Activated naive CD8-positive, alpha-beta T cell treated with anti-CD3 and anti-CD28 coated beads, Interleukin-2, amount 50 U/mL, for 24 hours (primary cell): ENCODE measurements at regions not wholly inside any gene's neighbourhood (a gene's known extent, or its start where the extent isn't known, plus 50 kb on each side); places are given as distances from the start of the nearest gene placed in this dataset.
"Not testable (repeated sequence)": the region's sequence is repeated elsewhere in the genome, so short reads cannot be mapped to it uniquely, and the experiment has no call there.

Experiments used
- ATAC-seq: fragments of 150-1000 bp; cut with Tn5 transposase; one replicate; pipeline ENCODE4 v1.10.0; 2021
- DNase-seq: peaks from one replicate; pipeline ENCODE4 v3.0.0; 2021
- H3K27ac Mint-ChIP-seq: one replicate; pipeline ENCODE4 v1.8.0; 2021; ENCODE audit warnings: mild to moderate bottlenecking, mixed read lengths
- H3K27me3 Mint-ChIP-seq: one replicate; pipeline ENCODE4 v1.8.0; 2021; ENCODE audit warnings: mixed read lengths
- H3K36me3 Mint-ChIP-seq: one replicate; pipeline ENCODE4 v1.8.0; 2021; ENCODE audit warnings: low read depth, mixed read lengths
- H3K4me1 Mint-ChIP-seq: one replicate; pipeline ENCODE4 v1.8.0; 2021; ENCODE audit warnings: mixed read lengths
- H3K4me3 Mint-ChIP-seq: one replicate; pipeline ENCODE4 v1.8.0; 2021; ENCODE audit warnings: mild to moderate bottlenecking, moderate library complexity, mixed read lengths
- H3K9me3 Mint-ChIP-seq: one replicate; pipeline ENCODE4 v1.8.0; 2021; ENCODE audit warnings: mixed read lengths

GRCh38 chrX:109880629-109881028 lies 122.3 kb upstream of the TMEM164 start:
- Mint-ChIP-seq H3K4me3 (no peak overlapping the region), H3K27ac (no peak overlapping the region), H3K27me3 (no peaks in the 10 kb centered on the region), H3K4me1 (peaks cover 2% of the 10 kb centered on the region), H3K36me3 (no peaks in the 10 kb centered on the region), H3K9me3 (no peaks in the 10 kb centered on the region)
- DNase-seq: no peak
- no peak for ATAC-seq

GRCh38 chrX:109886122-109886761 lies 116.7 kb upstream of the TMEM164 start:
- ATAC-seq (no peak), DNase-seq (peak; percentile 19)
- Mint-ChIP-seq H3K36me3 (no peaks in the 10 kb centered on the region), H3K27me3 (no peaks in the 10 kb centered on the region), H3K27ac (no peak overlapping the region), H3K4me3 (no peak overlapping the region), H3K9me3 (no peaks in the 10 kb centered on the region), H3K4me1 (peaks cover 6% of the 10 kb centered on the region)

GRCh38 chrX:109889289-109890006 lies 113.5 kb upstream of the TMEM164 start:
- Mint-ChIP-seq H3K27me3 (no peaks in the 10 kb centered on the region), H3K9me3 (no peaks in the 10 kb centered on the region), H3K4me3 (no peak overlapping the region), H3K27ac (peak overlapping the region; percentile 49), H3K4me1 (peaks cover 6% of the 10 kb centered on the region), H3K36me3 (no peaks in the 10 kb centered on the region)
- no peak for DNase-seq
- no peak for ATAC-seq

GRCh38 chrX:109890300-109890699 lies 112.6 kb upstream of the TMEM164 start:
- ATAC-seq (no peak), DNase-seq (no peak)
- H3K9me3 Mint-ChIP-seq: no peaks in the 10 kb centered on the region
- no peaks in the 10 kb centered on the region for H3K36me3 Mint-ChIP-seq
- H3K27ac Mint-ChIP-seq: no peak overlapping the region
- H3K27me3 Mint-ChIP-seq: no peaks in the 10 kb centered on the region
- peaks cover 6% of the 10 kb centered on the region for H3K4me1 Mint-ChIP-seq
- no peak overlapping the region for H3K4me3 Mint-ChIP-seq

GRCh38 chrX:109890910-109891502 lies 111.9 kb upstream of the TMEM164 start:
- Mint-ChIP-seq H3K27ac (no peak overlapping the region), H3K4me1 (peaks cover 6% of the 10 kb centered on the region), H3K36me3 (no peaks in the 10 kb centered on the region), H3K27me3 (no peaks in the 10 kb centered on the region), H3K4me3 (no peak overlapping the region), H3K9me3 (no peaks in the 10 kb centered on the region)
- peak; percentile 59 for ATAC-seq
- DNase-seq: peak; percentile 43

GRCh38 chrX:109896024-109896423 lies 106.9 kb upstream of the TMEM164 start:
- H3K27me3 Mint-ChIP-seq, H3K27ac Mint-ChIP-seq, H3K36me3 Mint-ChIP-seq, H3K9me3 Mint-ChIP-seq, DNase-seq, H3K4me3 Mint-ChIP-seq, ATAC-seq, H3K4me1 Mint-ChIP-seq: not testable (repeated sequence)

- no peaks in the 10 kb centered on the region for H3K4me1 Mint-ChIP-seq
- H3K36me3 Mint-ChIP-seq: no peaks in the 10 kb centered on the region
- H3K27ac Mint-ChIP-seq: no peak overlapping the region
- DNase-seq (no peak), ATAC-seq (no peak)
- peaks cover 4% of the 10 kb centered on the region for H3K27me3 Mint-ChIP-seq
- peaks cover 7% of the 10 kb centered on the region for H3K9me3 Mint-ChIP-seq
- H3K4me3 Mint-ChIP-seq: no peak overlapping the region
Observed at GRCh38 chrX:109902665-109903064, 100.2 kb upstream of the TMEM164 start.

- no peak overlapping the region for H3K27ac Mint-ChIP-seq
- no peak overlapping the region for H3K4me3 Mint-ChIP-seq
- no peaks in the 10 kb centered on the region for H3K36me3 Mint-ChIP-seq
- no peaks in the 10 kb centered on the region for H3K27me3 Mint-ChIP-seq
- no peaks in the 10 kb centered on the region for H3K9me3 Mint-ChIP-seq
- DNase-seq: no peak
- no peak for ATAC-seq
- no peaks in the 10 kb centered on the region for H3K4me1 Mint-ChIP-seq
Observed at GRCh38 chrX:109911046-109911445, 91.9 kb upstream of the TMEM164 start.

- H3K9me3 Mint-ChIP-seq, DNase-seq, H3K4me1 Mint-ChIP-seq, H3K4me3 Mint-ChIP-seq, ATAC-seq, H3K27ac Mint-ChIP-seq, H3K27me3 Mint-ChIP-seq, H3K36me3 Mint-ChIP-seq: not testable (repeated sequence)
Observed at GRCh38 chrX:109912993-109913392, 89.9 kb upstream of the TMEM164 start.

GRCh38 chrX:109914114-109914849 lies 88.6 kb upstream of the TMEM164 start:
- H3K9me3 Mint-ChIP-seq: no peaks in the 10 kb centered on the region
- no peaks in the 10 kb centered on the region for H3K4me1 Mint-ChIP-seq
- H3K27me3 Mint-ChIP-seq: no peaks in the 10 kb centered on the region
- H3K27ac Mint-ChIP-seq: no peak overlapping the region
- no peaks in the 10 kb centered on the region for H3K36me3 Mint-ChIP-seq
- ATAC-seq: no peak
- H3K4me3 Mint-ChIP-seq: no peak overlapping the region
- no peak for DNase-seq

- Mint-ChIP-seq H3K27me3 (no peaks in the 10 kb centered on the region), H3K4me3 (no peak overlapping the region), H3K9me3 (no peaks in the 10 kb centered on the region), H3K4me1 (no peaks in the 10 kb centered on the region), H3K36me3 (no peaks in the 10 kb centered on the region), H3K27ac (no peak overlapping the region)
- no peak for DNase-seq
- ATAC-seq: no peak
Observed at GRCh38 chrX:109918753-109919152, 84.2 kb upstream of the TMEM164 start.

GRCh38 chrX:109920325-109920724 lies 82.6 kb upstream of the TMEM164 start:
- no peak overlapping the region for H3K4me3 Mint-ChIP-seq
- no peaks in the 10 kb centered on the region for H3K9me3 Mint-ChIP-seq
- H3K4me1 Mint-ChIP-seq: no peaks in the 10 kb centered on the region
- DNase-seq: no peak
- no peaks in the 10 kb centered on the region for H3K27me3 Mint-ChIP-seq
- no peaks in the 10 kb centered on the region for H3K36me3 Mint-ChIP-seq
- no peak overlapping the region for H3K27ac Mint-ChIP-seq
- no peak for ATAC-seq

- Mint-ChIP-seq H3K9me3 (no peaks in the 10 kb centered on the region), H3K36me3 (no peaks in the 10 kb centered on the region), H3K27me3 (no peaks in the 10 kb centered on the region), H3K4me3 (no peak overlapping the region), H3K27ac (no peak overlapping the region), H3K4me1 (no peaks in the 10 kb centered on the region)
- ATAC-seq (no peak), DNase-seq (no peak)
Observed at GRCh38 chrX:109920868-109921267, 82.0 kb upstream of the TMEM164 start.

GRCh38 chrX:109922190-109922589 lies 80.7 kb upstream of the TMEM164 start:
- no peaks in the 10 kb centered on the region for H3K9me3 Mint-ChIP-seq
- no peaks in the 10 kb centered on the region for H3K4me1 Mint-ChIP-seq
- ATAC-seq: no peak
- no peaks in the 10 kb centered on the region for H3K27me3 Mint-ChIP-seq
- H3K4me3 Mint-ChIP-seq: no peak overlapping the region
- DNase-seq: no peak
- no peaks in the 10 kb centered on the region for H3K36me3 Mint-ChIP-seq
- H3K27ac Mint-ChIP-seq: no peak overlapping the region

- not testable (repeated sequence) for ATAC-seq, H3K9me3 Mint-ChIP-seq, H3K27ac Mint-ChIP-seq, DNase-seq, H3K36me3 Mint-ChIP-seq, H3K4me3 Mint-ChIP-seq, H3K4me1 Mint-ChIP-seq, H3K27me3 Mint-ChIP-seq
Observed at GRCh38 chrX:109925003-109925402, 77.9 kb upstream of the TMEM164 start.
